ENCODE measurements at regions not wholly inside any gene's neighbourhood (a gene's known extent, or its start where the extent isn't known, plus 50 kb on each side); places are given as distances from the start of the nearest gene placed in this dataset.

GRCh38 chr10:42973870-42974692 is 102.8 kb upstream of the RET start:
- no peak for DNase-seq

- DNase-seq: peak in 1 of 2 donors; percentile 9
These were observed 102.2 kb upstream of the RET start for GRCh38 chr10:42974693-42975002.

GRCh38 chr10:42975005-42975493 is 101.8 kb upstream of the RET start:
- DNase-seq: peak in 1 of 2 donors; percentile 11

GRCh38 chr10:42975558-42976340 is 101.1 kb upstream of the RET start:
- peak in 1 of 2 donors; percentile 7 for DNase-seq

- peak in 1 of 2 donors; percentile 9 for DNase-seq
These were observed 100.4 kb upstream of the RET start for GRCh38 chr10:42976351-42977031.

- DNase-seq: no peak
These were observed 99.8 kb upstream of the RET start for GRCh38 chr10:42977032-42977416.

- DNase-seq: peak in 1 of 2 donors; percentile 8
These were observed 97.7 kb upstream of the RET start for GRCh38 chr10:42979181-42979580.

GRCh38 chr10:42979721-42980467 is 97.0 kb upstream of the RET start:
- peak in 1 of 2 donors; percentile 7 for DNase-seq

GRCh38 chr10:42980553-42981357 is 96.1 kb upstream of the RET start:
- peak in 1 of 2 donors; percentile 4 for DNase-seq

- DNase-seq: peak in 1 of 2 donors; percentile 9
These were observed 95.3 kb upstream of the RET start for GRCh38 chr10:42981358-42982236.

- no peak for DNase-seq
These were observed 93.9 kb upstream of the RET start for GRCh38 chr10:42982891-42983506.

- DNase-seq: no peak
These were observed 93.3 kb upstream of the RET start for GRCh38 chr10:42983591-42983990.

GRCh38 chr10:42984035-42984610 is 92.7 kb upstream of the RET start:
- DNase-seq: peak in 1 of 2 donors; percentile 9

- DNase-seq: peak in 1 of 2 donors; percentile 11
These were observed 92.0 kb upstream of the RET start for GRCh38 chr10:42984761-42985325.

- peak in 1 of 2 donors; percentile 8 for DNase-seq
These were observed 91.2 kb upstream of the RET start for GRCh38 chr10:42985436-42986316.

GRCh38 chr10:42986633-42987032 is 90.2 kb upstream of the RET start:
- DNase-seq: no peak

GRCh38 chr10:42987121-42987541 is 89.7 kb upstream of the RET start:
- peak in 1 of 2 donors; percentile 10 for DNase-seq

GRCh38 chr10:42987575-42987974 is 89.3 kb upstream of the RET start:
- DNase-seq: peak in 1 of 2 donors; percentile 7
